K562 (cell line): ENCODE measurements at regions not wholly inside any gene's neighbourhood (a gene's known extent, or its start where the extent isn't known, plus 50 kb on each side); places are given as distances from the start of the nearest gene placed in this dataset.

Experiments
- BACH1 ChIP-seq: fragments of 200-800 bp; sonication (Bioruptor generic); IDR thresholded peaks from 2 replicates; pipeline ENCODE4 v1.6.1; 2016; ENCODE audit warnings: missing genetic modification characterization, missing compliant biosample characterization
- DIDO1 ChIP-seq: fragments of 450-650 bp; IDR thresholded peaks from 2 replicates; pipeline ENCODE4 v1.6.1; 2016; ENCODE audit warnings: low read depth, missing biosample characterization, missing genetic modification characterization
- EP300 ChIP-seq: IDR thresholded peaks from 2 replicates; pipeline ENCODE4 v1.6.1; 2012; ENCODE audit warnings: low read length, improper control_type of control experiment
- ETS1 ChIP-seq: conservative IDR thresholded peaks from 2 replicates; pipeline ENCODE4 v1.6.1; 2011; ENCODE audit warnings: low read depth, mild to moderate bottlenecking, low read length; ENCODE audit not compliant: control insufficient read depth
- HDAC6 ChIP-seq: IDR thresholded peaks from 2 replicates; pipeline ENCODE4 v1.6.1; 2012; ENCODE audit warnings: low read depth, mild to moderate bottlenecking, control low read depth, inconsistent platforms, low read length, moderate library complexity
- KDM1A ChIP-seq, 2 experiments: fragments of 450-650 bp; IDR thresholded peaks; 2 replicates each; pipeline ENCODE4 v1.6.1; 2016; ENCODE audit warnings: mild to moderate bottlenecking in 2 of 2
- MCM3 ChIP-seq: fragments of 450-650 bp; IDR thresholded peaks from 2 replicates; pipeline ENCODE4 v1.6.1; 2016
- NR1H2 ChIP-seq: sonication (generic); formaldehyde crosslinking; IDR thresholded peaks from 2 replicates; pipeline ENCODE4 v1.4.0; 2020; ENCODE audit warnings: mild to moderate bottlenecking, missing genetic modification reagents
- POLR3G ChIP-seq: IDR thresholded peaks from 2 replicates; pipeline ENCODE4 v1.6.1; 2011; ENCODE audit not compliant: insufficient read length, insufficient replicate concordance; ENCODE audit errors: extremely low read depth
- RBM39 ChIP-seq: fragments of 200-400 bp; formaldehyde crosslinking; optimal IDR thresholded peaks from 2 replicates; pipeline ENCODE3; 2018; ENCODE audit warnings: low read depth, low read length
- SFPQ ChIP-seq: fragments of 200-400 bp; formaldehyde crosslinking; IDR thresholded peaks from 2 replicates; pipeline ENCODE4 v1.6.1; 2017; ENCODE audit warnings: mild to moderate bottlenecking, low read depth, low read length, moderate library complexity
- ZFP36 ChIP-seq: fragments of 150-350 bp; IDR thresholded peaks from 2 replicates; pipeline ENCODE4 v1.6.1; 2018; ENCODE audit warnings: low read length, low read depth; ENCODE audit not compliant: partially characterized antibody
- ZNF143 ChIP-seq: sonication (generic); formaldehyde crosslinking; IDR thresholded peaks from 2 replicates; pipeline ENCODE4 v1.9.0; 2022; ENCODE audit warnings: mild to moderate bottlenecking, missing genetic modification reagents
- TF ChIP-seq, protein P1 (sequence below), 3 experiments: IDR thresholded peaks in 2 of 3; conservative IDR thresholded peaks in 1 of 3; 2 replicates each; pipeline ENCODE4 v1.5.1; 2011 to 2012; ENCODE audit warnings: low read length in 3 of 3, mild to moderate bottlenecking in 3 of 3, control low read depth in 2 of 3, improper control_type of control experiment in 1 of 3, inconsistent platforms in 1 of 3, low read depth in 1 of 3, mixed read lengths in 1 of 3, moderate library complexity in 1 of 3; ENCODE audit not compliant: insufficient read depth in 2 of 3

GRCh38 chr20:40262219-40262618 is 426.8 kb downstream of the MAFB start:
- TF ChIP-seq DIDO1 (no peak), RBM39 (no peak), SFPQ (no peak), ZFP36 (no peak), HDAC6 (no peak), NR1H2 (no peak), EP300 (no peak), ZNF143 (CRISPR knock-in tag) (no peak), ETS1 (no peak), POLR3G (no peak), MCM3 (no peak), BACH1 (tag) (no peak), KDM1A (IDR thresholded peaks at IDR 0.05) (no peak)
- TF ChIP-seq, protein P1, sequence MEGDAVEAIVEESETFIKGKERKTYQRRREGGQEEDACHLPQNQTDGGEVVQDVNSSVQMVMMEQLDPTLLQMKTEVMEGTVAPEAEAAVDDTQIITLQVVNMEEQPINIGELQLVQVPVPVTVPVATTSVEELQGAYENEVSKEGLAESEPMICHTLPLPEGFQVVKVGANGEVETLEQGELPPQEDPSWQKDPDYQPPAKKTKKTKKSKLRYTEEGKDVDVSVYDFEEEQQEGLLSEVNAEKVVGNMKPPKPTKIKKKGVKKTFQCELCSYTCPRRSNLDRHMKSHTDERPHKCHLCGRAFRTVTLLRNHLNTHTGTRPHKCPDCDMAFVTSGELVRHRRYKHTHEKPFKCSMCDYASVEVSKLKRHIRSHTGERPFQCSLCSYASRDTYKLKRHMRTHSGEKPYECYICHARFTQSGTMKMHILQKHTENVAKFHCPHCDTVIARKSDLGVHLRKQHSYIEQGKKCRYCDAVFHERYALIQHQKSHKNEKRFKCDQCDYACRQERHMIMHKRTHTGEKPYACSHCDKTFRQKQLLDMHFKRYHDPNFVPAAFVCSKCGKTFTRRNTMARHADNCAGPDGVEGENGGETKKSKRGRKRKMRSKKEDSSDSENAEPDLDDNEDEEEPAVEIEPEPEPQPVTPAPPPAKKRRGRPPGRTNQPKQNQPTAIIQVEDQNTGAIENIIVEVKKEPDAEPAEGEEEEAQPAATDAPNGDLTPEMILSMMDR (IDR thresholded peaks at IDR 0.05 in 2 of 3, conservative IDR thresholded peaks at IDR 0.05 in 1 of 3; ENCODE audit: insufficient read depth in 2 of 3, low read depth in 1 of 3, low read length in 3 of 3) = no peak
